ENCODE measurements at regions not wholly inside any gene's neighbourhood (a gene's known extent, or its start where the extent isn't known, plus 50 kb on each side); places are given as distances from the start of the nearest gene placed in this dataset.

- Histone ChIP-seq H3K27me3 (no peaks in the 10 kb centered on the region), H3K36me3 (no peaks in the 10 kb centered on the region), H3K4me3 (replicated peaks in 1 of 3) (no peak overlapping the region), H3K27ac (no peak overlapping the region), H3K4me1 (peaks cover 0 to 12% of the 10 kb centered on the region in 2 donors), H3K9me3 (no peaks in the 10 kb centered on the region)
- intact Hi-C loops (cut with DNase I), result no loop called here
- WGBS, 2 donors, result 77 to 86% methylated on average over 4 of the region's 4 CpGs
- TF ChIP-seq POLR2A (IDR thresholded peaks at IDR 0.05) (no peak), CTCF (IDR thresholded peaks at IDR 0.05) (no peak)
- no peak for DNase-seq
Observed at GRCh38 chr14:36465178-36465577, 54.9 kb downstream of the NKX2-1 start.

GRCh38 chr14:36462890-36463289 is 57.1 kb downstream of the NKX2-1 start:
- DNase-seq, result no peak
- H3K4me3 ChIP-seq (replicated peaks in 1 of 3), result no peak overlapping the region
- no peaks in the 10 kb centered on the region for H3K9me3 ChIP-seq
- peaks cover 0 to 26% of the 10 kb centered on the region in 2 donors for H3K4me1 ChIP-seq
- no peaks in the 10 kb centered on the region for H3K36me3 ChIP-seq
- WGBS, 2 donors, result 90 to 92% methylated on average over 1 of the region's 1 CpG
- no peaks in the 10 kb centered on the region for H3K27me3 ChIP-seq
- H3K27ac ChIP-seq, result no peak overlapping the region
- intact Hi-C loops (cut with DNase I), result no loop called here
- TF ChIP-seq CTCF (IDR thresholded peaks at IDR 0.05) (no peak), POLR2A (IDR thresholded peaks at IDR 0.05) (no peak)

- DNase-seq, result peak; percentile 46 to 62
- H3K27me3 ChIP-seq, result no peaks in the 10 kb centered on the region
- peak overlapping the region; percentile 85 to 94 (median 91) for H3K27ac ChIP-seq
- no peaks in the 10 kb centered on the region for H3K36me3 ChIP-seq
- H3K4me1 ChIP-seq, result peaks cover 51 to 68% of the 10 kb centered on the region in 2 donors
- no peak overlapping the region for H3K4me3 ChIP-seq (replicated peaks in 1 of 3)
- 42 to 69% methylated on average over 2 of the region's 2 CpGs for WGBS, 2 donors
- no peaks in the 10 kb centered on the region for H3K9me3 ChIP-seq
- intact Hi-C loops (cut with DNase I), result no loop called here
- TF ChIP-seq POLR2A (IDR thresholded peaks at IDR 0.05), result peak in 1 of 2 donors; percentile 54
- no peak for TF ChIP-seq CTCF (IDR thresholded peaks at IDR 0.05)
Observed at GRCh38 chr14:36455241-36455627, 64.8 kb downstream of the NKX2-1 start.

GRCh38 chr14:36454599-36455240 is 65.3 kb downstream of the NKX2-1 start:
- TF ChIP-seq CTCF (IDR thresholded peaks at IDR 0.05), result peak in 1 of 6 experiments; percentile 5
- TF ChIP-seq POLR2A (IDR thresholded peaks at IDR 0.05), result peak in 1 of 2 donors; percentile 52
- no peak overlapping the region for H3K4me3 ChIP-seq (replicated peaks in 1 of 3)
- intact Hi-C loops (cut with DNase I), result no loop called here
- DNase-seq, result peak; percentile 72 to 74
- no peaks in the 10 kb centered on the region for H3K27me3 ChIP-seq
- 16 to 21% methylated on average over 5 of the region's 5 CpGs for WGBS, 2 donors
- no peaks in the 10 kb centered on the region for H3K36me3 ChIP-seq
- H3K27ac ChIP-seq, result peak overlapping the region; percentile 85 to 94 (median 92)
- no peaks in the 10 kb centered on the region for H3K9me3 ChIP-seq
- peaks cover 51 to 73% of the 10 kb centered on the region in 2 donors for H3K4me1 ChIP-seq

GRCh38 chr14:36452860-36453259 is 67.2 kb downstream of the NKX2-1 start:
- WGBS, 2 donors, result 52 to 56% methylated on average over 7 of the region's 7 CpGs
- no peak overlapping the region for H3K4me3 ChIP-seq (replicated peaks in 1 of 3)
- intact Hi-C loops (cut with DNase I), result no loop called here
- H3K9me3 ChIP-seq, result no peaks in the 10 kb centered on the region
- H3K4me1 ChIP-seq, result peaks cover 51 to 63% of the 10 kb centered on the region in 2 donors
- no peaks in the 10 kb centered on the region for H3K27me3 ChIP-seq
- DNase-seq, result no peak
- no peak for TF ChIP-seq CTCF (IDR thresholded peaks at IDR 0.05)
- TF ChIP-seq POLR2A (IDR thresholded peaks at IDR 0.05), result no peak
- H3K36me3 ChIP-seq, result no peaks in the 10 kb centered on the region
- H3K27ac ChIP-seq, result peak overlapping the region; percentile 85 to 94 (median 92)
